Endothelial cell of umbilical vein (primary cell): ENCODE measurements at regions not wholly inside any gene's neighbourhood (a gene's known extent, or its start where the extent isn't known, plus 50 kb on each side); places are given as distances from the start of the nearest gene placed in this dataset.

Experiments
- BruUV-seq: library from RNA; stranded (reverse); fragments of 400-500 nt; replicated peaks from 2 replicates; lab custom pipeline; 2021; lab: Mats Ljungman, UMichigan
- CTCF ChIA-PET: fragments of 300-600, 350-600 bp; sonication (Branson Sonifier 250); formaldehyde crosslinking; loops from one replicate; lab custom pipeline; 2021; ENCODE audit warnings: antibody characterized with exemption, inconsistent platforms; lab: Charles Lee
- POLR2A ChIA-PET: fragments of 300-600, 350-600 bp; sonication (Branson Sonifier 250); formaldehyde crosslinking; loops from one replicate; lab custom pipeline; 2021; ENCODE audit warnings: antibody characterized with exemption, inconsistent platforms; lab: Charles Lee
- DNase-seq: peaks from one replicate; pipeline ENCODE4 v3.0.0-alpha.2; 2011; ENCODE audit warnings: low read depth, low spot score
- FAIRE-seq: peaks from 2 replicates; lab custom pipeline; 2011; peaks lifted over from hg19 to GRCh38; lab: Jason Lieb, UNC
- H2AFZ ChIP-seq: 2 replicates; pipeline ENCODE4 v1.6.0; 2012; ENCODE audit warnings: low read depth, low read length, control low read depth, inconsistent platforms
- H3K27ac ChIP-seq: 2 replicates; pipeline ENCODE4 v1.5.1; 2011; ENCODE audit warnings: low read depth, mild to moderate bottlenecking, control low read depth, low read length, moderate library complexity; ENCODE audit not compliant: insufficient read depth
- H3K27me3 ChIP-seq, 2 experiments: 2 replicates each; pipeline versions ENCODE4 v1.6.0 to v1.6.1; 2011; ENCODE audit warnings: low read length in 2 of 2, mixed read lengths in 1 of 2; ENCODE audit not compliant: control insufficient read depth in 2 of 2, insufficient read depth in 2 of 2
- H3K36me3 ChIP-seq, 2 experiments: 2 replicates in 1 of 2; 3 replicates in 1 of 2; pipeline ENCODE4 v1.5.1; 2011; ENCODE audit warnings: low read length in 2 of 2, mild to moderate bottlenecking in 1 of 2, moderate library complexity in 1 of 2; ENCODE audit not compliant: control insufficient read depth in 2 of 2, insufficient read depth in 2 of 2; ENCODE audit errors: extremely low read depth in 1 of 2
- H3K4me1 ChIP-seq: 3 replicates; pipeline ENCODE4 v1.5.1; 2011; ENCODE audit warnings: mild to moderate bottlenecking, low read length; ENCODE audit not compliant: control insufficient read depth, insufficient read depth; ENCODE audit errors: extremely low read depth
- H3K4me2 ChIP-seq: 2 replicates; pipeline ENCODE4 v1.6.1; 2011; ENCODE audit warnings: low read length, control low read depth, mixed read lengths; ENCODE audit not compliant: insufficient read depth
- H3K4me3 ChIP-seq, 3 experiments: fragments of 200-600 bp in 1 of 3; sonication (generic), shearing (Covaris generic) in 1 of 3; replicated peaks in 1 of 3; 2 replicates each; pipeline ENCODE4 v1.5.1; 2011 to 2016; ENCODE audit warnings: control low read depth in 3 of 3, low read length in 3 of 3, mild to moderate bottlenecking in 2 of 3, inconsistent platforms in 1 of 3, low read depth in 1 of 3, moderate library complexity in 1 of 3; ENCODE audit not compliant: insufficient read depth in 1 of 3
- H3K79me2 ChIP-seq: 2 replicates; pipeline ENCODE4 v1.6.0; 2012; ENCODE audit warnings: low read length, inconsistent platforms; ENCODE audit not compliant: control insufficient read depth, insufficient read depth
- H3K9ac ChIP-seq: replicated peaks from 2 replicates; pipeline ENCODE3; 2011; ENCODE audit warnings: low read length, control low read depth; ENCODE audit not compliant: insufficient read depth; ENCODE audit errors: extremely low read depth
- H3K9me1 ChIP-seq: replicated peaks from 3 replicates; pipeline ENCODE4 v1.6.0; 2011; ENCODE audit warnings: mild to moderate bottlenecking, low read length; ENCODE audit not compliant: control insufficient read depth, insufficient read depth; ENCODE audit errors: extremely low read depth
- H3K9me3 ChIP-seq: replicated peaks from 2 replicates; pipeline ENCODE4 v1.5.1; 2012; ENCODE audit warnings: low read length, inconsistent platforms; ENCODE audit not compliant: control insufficient read depth, insufficient read depth
- H4K20me1 ChIP-seq: replicated peaks from 2 replicates; pipeline ENCODE3; 2011; ENCODE audit warnings: mild to moderate bottlenecking, low read length; ENCODE audit not compliant: control insufficient read depth, insufficient read depth; ENCODE audit errors: extremely low read depth
- CTCF ChIP-seq, 2 donors: IDR thresholded peaks; 1 replicate in 1 of 2; 2 replicates in 1 of 2; pipeline ENCODE4 v1.5.1; 2011; ENCODE audit warnings: low read length in 2 of 2, mild to moderate bottlenecking in 2 of 2, moderate library complexity in 2 of 2, control low read depth in 1 of 2, inconsistent platforms in 1 of 2, low read depth in 1 of 2; ENCODE audit not compliant: insufficient read depth in 1 of 2; ENCODE audit errors: extremely low read depth in 1 of 2
- EZH2 ChIP-seq: IDR thresholded peaks from 2 replicates; pipeline ENCODE4 v1.6.1; 2012; ENCODE audit warnings: borderline replicate concordance, low read depth, mild to moderate bottlenecking, moderate library complexity, low read length, inconsistent platforms; ENCODE audit not compliant: severe bottlenecking
- FOS ChIP-seq: IDR thresholded peaks from 2 replicates; pipeline ENCODE4 v1.6.1; 2011; ENCODE audit warnings: mild to moderate bottlenecking, low read length, moderate library complexity, borderline replicate concordance; ENCODE audit not compliant: insufficient read depth
- GATA2 ChIP-seq: IDR thresholded peaks from 2 replicates; pipeline ENCODE4 v1.7.0; 2011; ENCODE audit warnings: low read depth, mild to moderate bottlenecking, moderate library complexity, mixed read lengths, low read length; ENCODE audit not compliant: insufficient read length, insufficient read depth
- JUN ChIP-seq: IDR thresholded peaks from 2 replicates; pipeline ENCODE4 v1.6.1; 2011; ENCODE audit warnings: borderline replicate concordance, low read depth; ENCODE audit not compliant: insufficient read length, insufficient read depth
- MAX ChIP-seq: IDR thresholded peaks from 2 replicates; pipeline ENCODE4 v1.6.1; 2011; ENCODE audit not compliant: insufficient read depth, insufficient read length
- MYC ChIP-seq: IDR thresholded peaks from one replicate; pipeline ENCODE4 v1.6.1; 2011; ENCODE audit warnings: mild to moderate bottlenecking, low read depth, low read length
- POLR2A ChIP-seq: IDR thresholded peaks from 2 replicates; pipeline ENCODE4 v1.6.1; 2012; ENCODE audit warnings: low read depth, mild to moderate bottlenecking, control low read depth, low read length
- POLR2AphosphoS5 ChIP-seq: IDR thresholded peaks from 2 replicates; pipeline ENCODE4 v1.6.1; 2012; ENCODE audit warnings: low read depth, mild to moderate bottlenecking, control low read depth, low read length, moderate library complexity; ENCODE audit not compliant: insufficient read depth
- dilution Hi-C: fragments of 300-500 bp; cut with MboI; formaldehyde crosslinking; loops from one replicate; pipeline ENCODE4 v1.15.0; 2019; ENCODE audit warnings: low sequenced_read_pairs; ENCODE audit not compliant: extremely low pct_ligation_motif_present
- intact Hi-C: fragments of 100-400 bp; cut with micrococcal nuclease; formaldehyde crosslinking; loops from one replicate; pipeline ENCODE4 v1.10.0; 2022

- intact Hi-C loops = no loop called here
- no peaks in the 10 kb centered on the region for H3K79me2 ChIP-seq
- no peaks in the 10 kb centered on the region for H3K36me3 ChIP-seq
- H3K4me3 ChIP-seq = no peak overlapping the region
- FAIRE-seq (no peak), DNase-seq (no peak)
- H3K9me3 ChIP-seq = no peaks in the 10 kb centered on the region
- POLR2A ChIA-PET = no interaction called here
- H3K9ac ChIP-seq = no peak overlapping the region
- H2AFZ ChIP-seq = no peak overlapping the region
- H3K27ac ChIP-seq = no peak overlapping the region
- no peaks in the 10 kb centered on the region for H3K27me3 ChIP-seq
- dilution Hi-C loops = no loop called here
- H3K9me1 ChIP-seq = no peaks in the 10 kb centered on the region
- H3K4me1 ChIP-seq = no peaks in the 10 kb centered on the region
- TF ChIP-seq POLR2AphosphoS5 = no peak
- TF ChIP-seq MAX = no peak
- TF ChIP-seq FOS = no peak
- no peak for TF ChIP-seq GATA2
- TF ChIP-seq EZH2 = no peak
- TF ChIP-seq POLR2A = no peak
- TF ChIP-seq CTCF (IDR thresholded peaks at IDR 0.05; ENCODE audit: extremely low read depth in 1 of 2, insufficient read depth in 1 of 2, low read depth in 1 of 2, low read length in 2 of 2) = no peak
- TF ChIP-seq MYC = no peak
- no peak for TF ChIP-seq JUN
- BruUV-seq = no TSS peak
- H3K4me2 ChIP-seq = no peak overlapping the region
- CTCF ChIA-PET = no interaction called here
- no peaks in the 10 kb centered on the region for H4K20me1 ChIP-seq
These were observed 1065.6 kb downstream of the PLA2G4A start for GRCh38 chr1:187894349-187894748.
